ENCODE measurements at regions not wholly inside any gene's neighbourhood (a gene's known extent, or its start where the extent isn't known, plus 50 kb on each side); places are given as distances from the start of the nearest gene placed in this dataset.

DNA sequence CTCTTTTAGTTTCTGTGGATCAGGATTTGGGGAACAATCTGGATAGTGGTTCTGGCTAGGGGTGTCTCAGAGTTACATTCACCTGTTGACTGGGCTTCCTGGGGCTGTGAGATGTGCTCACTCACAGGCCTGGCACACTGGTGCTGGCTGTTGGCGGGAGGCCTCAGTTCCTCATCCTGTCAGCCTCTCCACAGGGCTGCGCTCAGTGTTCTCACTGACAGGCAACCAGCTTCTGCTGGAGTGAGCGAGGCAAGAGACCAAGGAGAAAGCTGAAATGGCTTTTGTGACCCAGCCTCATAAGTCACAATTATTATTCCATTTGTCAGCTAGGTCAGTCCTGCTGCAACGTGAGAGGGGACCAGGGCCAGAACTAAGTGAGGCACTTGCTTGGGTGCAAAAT lies 180.6 kb upstream of the GLI2 start:
- TF ChIP-seq, protein P1, sequence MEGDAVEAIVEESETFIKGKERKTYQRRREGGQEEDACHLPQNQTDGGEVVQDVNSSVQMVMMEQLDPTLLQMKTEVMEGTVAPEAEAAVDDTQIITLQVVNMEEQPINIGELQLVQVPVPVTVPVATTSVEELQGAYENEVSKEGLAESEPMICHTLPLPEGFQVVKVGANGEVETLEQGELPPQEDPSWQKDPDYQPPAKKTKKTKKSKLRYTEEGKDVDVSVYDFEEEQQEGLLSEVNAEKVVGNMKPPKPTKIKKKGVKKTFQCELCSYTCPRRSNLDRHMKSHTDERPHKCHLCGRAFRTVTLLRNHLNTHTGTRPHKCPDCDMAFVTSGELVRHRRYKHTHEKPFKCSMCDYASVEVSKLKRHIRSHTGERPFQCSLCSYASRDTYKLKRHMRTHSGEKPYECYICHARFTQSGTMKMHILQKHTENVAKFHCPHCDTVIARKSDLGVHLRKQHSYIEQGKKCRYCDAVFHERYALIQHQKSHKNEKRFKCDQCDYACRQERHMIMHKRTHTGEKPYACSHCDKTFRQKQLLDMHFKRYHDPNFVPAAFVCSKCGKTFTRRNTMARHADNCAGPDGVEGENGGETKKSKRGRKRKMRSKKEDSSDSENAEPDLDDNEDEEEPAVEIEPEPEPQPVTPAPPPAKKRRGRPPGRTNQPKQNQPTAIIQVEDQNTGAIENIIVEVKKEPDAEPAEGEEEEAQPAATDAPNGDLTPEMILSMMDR (IDR thresholded peaks at IDR 0.05; ENCODE audit: insufficient read depth, low read depth, low read length) = no peak
- TF ChIP-seq EZH2 (IDR thresholded peaks at IDR 0.05; ENCODE audit: insufficient read depth, low read length) = no peak

Measured in astrocyte (in vitro differentiated cells and primary cell).